A673 (cell line): ENCODE measurements at regions not wholly inside any gene's neighbourhood (a gene's known extent, or its start where the extent isn't known, plus 50 kb on each side); places are given as distances from the start of the nearest gene placed in this dataset.

Source experiments
- EZH2 ChIP-seq: fragments of 200-600 bp; sonication (generic); IDR thresholded peaks from 2 replicates; pipeline ENCODE4 v1.6.1; 2017; ENCODE audit warnings: borderline replicate concordance, low read depth, mild to moderate bottlenecking, mixed read lengths, antibody characterized with exemption, low read length; ENCODE audit not compliant: poor library complexity, severe bottlenecking
- TF ChIP-seq, protein P1 (sequence below): fragments of 300-800, 200-600 bp; sonication (generic); conservative IDR thresholded peaks from 2 replicates; pipeline ENCODE4 v1.5.1; 2017; ENCODE audit warnings: low read depth, mild to moderate bottlenecking, antibody characterized with exemption, low read length, moderate library complexity, mixed read lengths

DNA sequence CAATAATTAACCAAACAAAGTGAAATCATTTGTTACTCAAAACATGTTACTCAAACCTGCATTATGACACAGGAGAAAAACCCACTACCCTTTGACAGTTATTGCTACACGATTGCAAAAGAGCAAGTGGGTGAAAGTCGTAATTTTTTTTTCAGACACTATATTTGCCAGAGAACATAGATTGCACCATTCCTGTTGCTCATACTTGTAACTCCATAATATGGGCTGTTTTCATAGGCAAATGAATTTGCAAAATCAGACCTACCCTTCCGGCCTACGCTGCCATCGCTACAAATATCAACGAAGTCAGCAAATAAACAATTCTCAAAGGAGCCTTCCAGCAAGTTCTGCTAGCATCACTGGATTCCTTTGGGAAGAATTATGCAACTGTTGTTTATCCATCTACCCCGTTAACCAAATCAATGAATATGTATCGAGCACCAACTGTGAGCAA lies 396.5 kb downstream of the IRS2 start:
- TF ChIP-seq, protein P1, sequence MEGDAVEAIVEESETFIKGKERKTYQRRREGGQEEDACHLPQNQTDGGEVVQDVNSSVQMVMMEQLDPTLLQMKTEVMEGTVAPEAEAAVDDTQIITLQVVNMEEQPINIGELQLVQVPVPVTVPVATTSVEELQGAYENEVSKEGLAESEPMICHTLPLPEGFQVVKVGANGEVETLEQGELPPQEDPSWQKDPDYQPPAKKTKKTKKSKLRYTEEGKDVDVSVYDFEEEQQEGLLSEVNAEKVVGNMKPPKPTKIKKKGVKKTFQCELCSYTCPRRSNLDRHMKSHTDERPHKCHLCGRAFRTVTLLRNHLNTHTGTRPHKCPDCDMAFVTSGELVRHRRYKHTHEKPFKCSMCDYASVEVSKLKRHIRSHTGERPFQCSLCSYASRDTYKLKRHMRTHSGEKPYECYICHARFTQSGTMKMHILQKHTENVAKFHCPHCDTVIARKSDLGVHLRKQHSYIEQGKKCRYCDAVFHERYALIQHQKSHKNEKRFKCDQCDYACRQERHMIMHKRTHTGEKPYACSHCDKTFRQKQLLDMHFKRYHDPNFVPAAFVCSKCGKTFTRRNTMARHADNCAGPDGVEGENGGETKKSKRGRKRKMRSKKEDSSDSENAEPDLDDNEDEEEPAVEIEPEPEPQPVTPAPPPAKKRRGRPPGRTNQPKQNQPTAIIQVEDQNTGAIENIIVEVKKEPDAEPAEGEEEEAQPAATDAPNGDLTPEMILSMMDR: no peak
- TF ChIP-seq EZH2: no peak
